ENCODE measurements at regions not wholly inside any gene's neighbourhood (a gene's known extent, or its start where the extent isn't known, plus 50 kb on each side); places are given as distances from the start of the nearest gene placed in this dataset.
A peak's percentile ranks its signal among the peaks of the same experiment; 100 is the strongest.
"Not testable (repeated sequence)": the region's sequence is repeated elsewhere in the genome, so short reads cannot be mapped to it uniquely, and the experiment has no call there.

GRCh38 chr7:106375499-106375898 is 90.7 kb upstream of the NAMPT start:
- no peak for DNase-seq (ENCODE audit: low spot score)

GRCh38 chr7:106374437-106374836 is 89.7 kb upstream of the NAMPT start:
- DNase-seq (ENCODE audit: low spot score) = no peak

- DNase-seq (ENCODE audit: low spot score) = no peak
Observed at GRCh38 chr7:106372595-106373318, 88.0 kb upstream of the NAMPT start.

- no peak for DNase-seq (ENCODE audit: low spot score)
Observed at GRCh38 chr7:106372126-106372525, 87.3 kb upstream of the NAMPT start.

GRCh38 chr7:106371629-106372028 is 86.8 kb upstream of the NAMPT start:
- DNase-seq (ENCODE audit: low spot score) = no peak

- no peak for DNase-seq (ENCODE audit: low spot score)
Observed at GRCh38 chr7:106370542-106370941, 85.8 kb upstream of the NAMPT start.

- no peak for DNase-seq (ENCODE audit: low spot score)
Observed at GRCh38 chr7:106369816-106370215, 85.0 kb upstream of the NAMPT start.

GRCh38 chr7:106369352-106369751 is 84.6 kb upstream of the NAMPT start:
- no peak for DNase-seq (ENCODE audit: low spot score)

- DNase-seq (ENCODE audit: low spot score) = no peak
Observed at GRCh38 chr7:106367664-106368063, 82.9 kb upstream of the NAMPT start.

GRCh38 chr7:106367018-106367420 is 82.2 kb upstream of the NAMPT start:
- no peak for DNase-seq (ENCODE audit: low spot score)

- DNase-seq (ENCODE audit: low spot score) = no peak
Observed at GRCh38 chr7:106365252-106366005, 80.6 kb upstream of the NAMPT start.

GRCh38 chr7:106362507-106362906 is 77.7 kb upstream of the NAMPT start:
- not testable (repeated sequence) for DNase-seq (ENCODE audit: low spot score)

- no peak for DNase-seq (ENCODE audit: low spot score)
Observed at GRCh38 chr7:106358103-106358663, 73.4 kb upstream of the NAMPT start.

GRCh38 chr7:106357675-106358074 is 72.9 kb upstream of the NAMPT start:
- DNase-seq (ENCODE audit: low spot score) = no peak

- DNase-seq (ENCODE audit: low spot score) = no peak
Observed at GRCh38 chr7:106354822-106355221, 70.0 kb upstream of the NAMPT start.

GRCh38 chr7:106353944-106354343 is 69.2 kb upstream of the NAMPT start:
- no peak for DNase-seq (ENCODE audit: low spot score)

GRCh38 chr7:106348231-106348630 is 63.4 kb upstream of the NAMPT start:
- no peak for DNase-seq (ENCODE audit: low spot score)

GRCh38 chr7:106347229-106347833 is 62.5 kb upstream of the NAMPT start:
- DNase-seq (ENCODE audit: low spot score) = no peak

- DNase-seq (ENCODE audit: low spot score) = peak; percentile 85
Observed at GRCh38 chr7:106346678-106347217, 62.0 kb upstream of the NAMPT start.

GRCh38 chr7:106346167-106346677 is 61.4 kb upstream of the NAMPT start:
- DNase-seq (ENCODE audit: low spot score) = no peak

GRCh38 chr7:106345421-106346166 is 60.8 kb upstream of the NAMPT start:
- DNase-seq (ENCODE audit: low spot score) = peak; percentile 43

- no peak for DNase-seq (ENCODE audit: low spot score)
Observed at GRCh38 chr7:106344861-106345260, 60.1 kb upstream of the NAMPT start.

All from CD4-positive, alpha-beta T cell treated with Interleukin-2 at 100 ng/mL for 4 hours (primary cell).